ENCODE measurements at regions not wholly inside any gene's neighbourhood (a gene's known extent, or its start where the extent isn't known, plus 50 kb on each side); places are given as distances from the start of the nearest gene placed in this dataset.

DNA sequence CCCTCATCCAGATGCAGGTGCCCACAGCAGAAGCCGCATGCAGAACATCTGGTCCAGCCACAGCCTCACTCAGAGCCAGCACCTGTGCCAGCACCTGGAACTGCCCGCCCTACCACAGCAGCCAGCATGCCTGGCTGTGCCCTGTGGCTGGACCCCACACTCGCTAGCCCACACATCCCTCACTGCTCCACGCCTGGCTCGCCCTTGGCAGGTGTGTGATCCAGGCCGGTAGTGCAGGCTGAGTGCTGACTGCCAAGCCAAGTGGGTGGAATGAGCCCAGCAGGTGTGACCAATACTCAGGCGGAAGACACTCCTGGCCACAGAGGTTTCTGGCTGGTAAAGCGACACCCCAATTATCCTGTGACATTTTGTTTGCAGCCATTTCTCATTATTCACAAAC lies 162.4 kb upstream of the ROBO1 start:
- DNase-seq (ENCODE audit: low read depth in 2 of 3, low spot score in 2 of 3) = no peak

DNA sequence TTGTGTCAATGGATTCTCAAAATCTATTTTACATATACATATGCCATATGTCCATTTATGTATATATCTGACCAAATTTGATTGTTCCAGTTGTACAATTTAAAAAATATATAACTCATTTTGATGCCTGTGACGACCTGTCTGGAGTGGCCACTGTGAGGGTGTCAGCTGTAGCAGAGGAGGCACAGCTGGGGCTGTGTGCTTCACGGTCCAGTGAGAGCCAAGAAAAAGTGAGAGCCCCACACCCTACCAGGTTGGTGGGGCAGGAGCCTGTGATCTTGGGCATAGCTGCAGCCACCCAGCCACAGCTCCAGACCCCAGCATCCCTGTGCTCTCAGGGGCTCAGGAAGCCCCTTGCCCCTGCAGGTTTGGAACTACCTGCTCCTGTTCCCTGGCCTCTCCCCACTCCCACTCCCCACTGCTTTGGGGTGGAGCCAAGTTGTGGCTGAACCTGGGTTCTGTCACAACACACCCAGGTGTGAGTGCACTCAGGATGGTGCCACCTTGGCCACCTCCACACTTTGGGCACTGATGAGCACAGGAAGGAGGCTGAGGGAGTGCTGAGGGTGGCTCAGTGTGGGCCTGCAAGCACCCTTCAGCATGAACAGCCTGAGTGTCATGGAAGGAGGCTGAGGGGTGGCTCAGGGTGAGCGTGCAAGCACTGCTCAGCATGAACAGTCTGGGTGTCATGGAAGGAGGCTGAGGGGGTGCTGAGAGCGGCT lies 161.1 kb upstream of the ROBO1 start:
- DNase-seq (ENCODE audit: low read depth in 2 of 3, low spot score in 2 of 3) = no peak

DNA sequence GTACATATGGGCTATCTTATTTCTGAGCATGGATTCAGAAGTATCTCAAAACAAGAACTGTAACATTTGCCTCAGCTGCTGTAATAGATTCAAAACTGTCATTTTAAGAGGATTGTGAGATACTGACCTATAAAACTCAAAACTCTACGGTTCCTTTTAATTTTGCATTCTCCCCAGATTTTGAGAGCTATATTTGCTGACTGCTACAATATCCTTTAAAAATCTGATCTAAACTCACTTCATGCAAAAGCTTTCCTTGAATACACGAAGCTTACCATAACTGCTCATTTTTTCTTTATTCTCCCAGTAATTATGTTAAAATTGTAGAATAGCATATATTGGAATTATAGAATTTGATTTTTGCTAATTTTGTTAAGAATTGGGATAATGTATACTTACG lies 158.7 kb upstream of the ROBO1 start:
- DNase-seq (ENCODE audit: low read depth in 2 of 3, low spot score in 2 of 3) = no peak

DNA sequence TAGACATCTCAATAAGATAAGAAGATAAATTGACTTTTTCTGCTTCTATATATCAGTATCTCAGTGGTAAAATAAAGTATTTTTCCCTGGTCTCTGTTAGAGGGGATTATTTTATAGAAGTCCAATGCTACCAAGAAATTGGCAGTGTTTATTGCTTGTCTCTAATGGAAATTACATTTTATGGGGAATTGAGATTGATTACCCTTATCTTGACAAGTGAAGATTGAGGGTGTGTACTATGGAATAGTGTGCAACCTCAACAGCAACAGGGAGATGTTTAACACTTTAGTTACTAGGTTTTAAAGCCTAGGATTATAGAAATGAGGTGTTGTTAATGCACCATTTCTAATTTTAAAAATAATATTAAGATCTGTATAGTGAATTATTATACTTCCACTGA lies 154.8 kb upstream of the ROBO1 start:
- DNase-seq (ENCODE audit: low read depth in 2 of 3, low spot score in 2 of 3) = no peak

DNA sequence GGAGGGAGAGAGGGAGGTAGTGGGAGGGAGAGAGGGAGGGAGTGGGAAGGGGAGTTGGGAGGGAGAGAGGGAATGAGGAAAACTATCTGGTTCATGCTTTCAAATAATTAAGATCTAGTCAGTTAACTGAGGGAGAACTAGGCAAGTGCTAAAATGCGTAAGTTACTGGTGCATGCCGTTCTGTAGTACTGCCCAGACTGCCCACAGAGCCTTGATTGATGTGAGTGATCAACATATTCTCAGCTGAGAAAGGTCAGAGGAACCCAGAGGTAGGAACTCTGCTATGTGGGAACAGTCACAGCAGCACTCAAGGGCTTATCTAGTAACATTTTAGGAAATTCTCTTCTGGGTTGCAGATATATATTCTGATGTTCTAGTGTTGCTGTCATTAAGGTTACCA lies 149.8 kb upstream of the ROBO1 start:
- DNase-seq (ENCODE audit: low read depth in 2 of 3, low spot score in 2 of 3) = no peak

DNA sequence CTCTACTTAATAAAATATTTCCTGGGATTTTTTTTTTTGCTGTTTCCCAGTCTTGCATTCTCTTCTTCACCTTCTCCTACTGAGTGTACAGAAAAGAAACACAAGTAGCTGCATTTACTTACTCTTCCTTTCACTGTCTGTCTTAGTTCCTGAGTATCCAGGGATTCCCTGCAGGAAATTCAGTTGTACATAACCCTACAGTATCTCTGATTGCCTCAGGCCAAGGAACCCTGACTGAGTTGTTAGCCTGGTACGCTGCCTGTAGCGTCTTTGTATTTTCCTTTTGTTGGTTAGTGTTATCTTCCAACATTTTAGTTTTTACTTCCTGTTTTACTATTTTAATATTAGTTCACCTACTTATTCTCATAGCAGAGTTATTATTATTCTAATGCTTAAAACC lies 142.5 kb upstream of the ROBO1 start:
- DNase-seq (ENCODE audit: low read depth in 2 of 3, low spot score in 2 of 3) = no peak

DNA sequence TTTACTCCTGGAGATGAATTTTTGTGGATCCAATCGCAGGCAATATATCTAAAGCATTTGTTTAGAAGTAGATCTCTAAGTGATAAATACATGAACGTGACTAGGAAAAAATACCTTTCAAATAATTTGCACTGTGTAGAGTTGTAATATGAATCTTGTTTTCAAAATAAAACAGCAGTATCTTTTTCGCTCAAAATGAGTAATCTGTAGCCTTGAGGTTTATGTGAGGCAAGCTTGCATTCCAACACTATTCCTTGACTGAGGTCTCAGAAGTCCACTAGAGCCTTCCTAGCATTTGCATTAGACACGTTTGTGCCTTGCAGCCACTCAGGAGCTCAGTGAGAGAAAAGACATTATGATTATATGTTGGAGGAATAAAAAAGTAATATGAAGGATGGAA lies 138.3 kb upstream of the ROBO1 start:
- no peak for DNase-seq (ENCODE audit: low read depth in 2 of 3, low spot score in 2 of 3)

DNA sequence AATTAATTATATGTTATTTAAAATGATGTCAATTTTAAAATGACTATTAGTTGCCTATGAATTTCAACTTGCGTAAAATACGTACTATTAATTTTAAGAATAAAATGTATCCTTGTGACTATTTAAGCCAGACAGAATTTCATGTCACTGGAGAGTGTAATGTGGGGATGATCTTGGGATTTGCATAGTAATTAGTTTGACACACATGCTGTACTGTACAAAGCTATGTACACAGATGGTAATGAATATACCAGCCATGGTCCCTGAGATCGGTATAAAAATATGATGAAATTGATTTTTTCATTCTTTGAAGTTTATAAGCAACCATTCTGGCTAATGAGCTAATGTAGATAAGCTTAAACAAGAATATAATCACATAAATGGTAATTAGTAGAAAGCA lies 134.4 kb upstream of the ROBO1 start:
- no peak for DNase-seq (ENCODE audit: low read depth in 2 of 3, low spot score in 2 of 3)

DNA sequence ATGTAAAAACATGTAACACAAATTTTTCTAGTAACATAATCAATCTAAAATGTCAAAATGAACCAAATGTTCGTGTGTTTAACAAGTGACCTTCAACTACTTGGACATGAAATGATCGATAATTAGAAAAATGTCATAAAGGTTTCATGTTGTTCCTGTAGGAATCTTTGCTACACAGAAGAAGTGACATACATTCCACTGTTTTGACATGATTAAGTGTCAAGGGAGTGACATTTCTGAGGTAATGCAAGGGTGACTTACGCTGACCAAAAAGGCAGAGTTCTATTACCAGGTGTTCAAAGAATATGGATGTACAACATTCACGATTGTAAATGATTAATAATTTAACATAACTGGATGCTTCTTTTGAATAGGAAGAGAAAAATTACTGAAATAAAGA lies 131.1 kb upstream of the ROBO1 start:
- no peak for DNase-seq (ENCODE audit: low read depth in 2 of 3, low spot score in 2 of 3)

DNA sequence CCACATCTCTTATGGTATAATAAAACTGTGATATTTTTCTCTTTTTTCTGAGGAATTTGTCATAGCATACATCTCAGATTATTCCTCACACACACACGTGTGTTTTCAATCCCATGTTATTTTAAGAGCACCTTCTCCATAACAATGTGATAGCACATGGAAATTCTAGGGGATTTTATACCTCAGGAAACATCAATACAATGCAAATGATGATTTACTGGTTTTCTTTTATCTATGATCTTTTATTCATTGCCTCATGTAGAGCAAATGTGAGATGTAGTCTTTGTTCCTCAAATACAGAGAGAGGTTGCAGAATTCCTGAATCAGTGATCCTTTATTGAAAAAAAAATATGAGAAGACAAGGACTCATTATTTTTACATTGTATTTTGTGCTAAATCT lies 128.3 kb upstream of the ROBO1 start:
- no peak for DNase-seq (ENCODE audit: low read depth in 2 of 3, low spot score in 2 of 3)

DNA sequence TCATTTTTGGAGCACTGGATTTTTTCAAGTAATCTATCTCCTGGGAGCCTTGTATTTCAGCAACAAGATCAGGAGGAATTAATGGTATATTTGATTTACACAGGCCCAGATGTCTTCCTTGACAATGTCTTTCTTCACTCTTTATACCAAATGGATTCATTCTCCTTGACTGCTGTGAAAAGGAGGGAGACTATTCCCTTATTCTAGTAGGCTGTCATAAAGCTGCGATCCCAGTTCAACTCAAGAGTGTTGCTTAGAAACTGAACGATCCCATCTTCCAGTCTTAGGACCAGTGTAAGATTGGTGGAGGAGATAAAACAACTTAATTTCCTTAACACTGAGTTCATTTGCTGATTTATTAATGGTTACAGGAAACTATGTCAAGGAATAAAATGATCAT lies 119.4 kb upstream of the ROBO1 start:
- DNase-seq (ENCODE audit: low read depth in 2 of 3, low spot score in 2 of 3) = no peak

DNA sequence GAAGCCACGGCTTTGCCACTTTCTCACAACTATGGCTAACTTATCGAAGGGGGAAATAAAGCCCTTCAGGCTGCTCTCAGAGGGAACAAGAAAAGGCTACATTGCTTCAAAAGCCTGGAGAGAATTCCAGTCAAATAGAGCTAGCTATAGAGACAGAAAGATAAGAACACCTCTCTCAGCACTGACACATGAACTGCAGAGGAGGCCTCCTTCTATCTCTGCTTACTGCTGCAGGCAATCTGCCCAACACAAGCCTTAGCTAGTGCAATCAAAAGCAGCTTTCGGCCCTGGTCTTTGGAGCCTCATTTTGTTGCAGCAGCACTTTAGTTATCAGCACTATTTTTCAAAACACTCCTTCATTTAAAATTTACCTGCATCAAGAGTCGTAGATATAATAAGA lies 118.4 kb upstream of the ROBO1 start:
- DNase-seq (ENCODE audit: low read depth in 2 of 3, low spot score in 2 of 3) = no peak

DNA sequence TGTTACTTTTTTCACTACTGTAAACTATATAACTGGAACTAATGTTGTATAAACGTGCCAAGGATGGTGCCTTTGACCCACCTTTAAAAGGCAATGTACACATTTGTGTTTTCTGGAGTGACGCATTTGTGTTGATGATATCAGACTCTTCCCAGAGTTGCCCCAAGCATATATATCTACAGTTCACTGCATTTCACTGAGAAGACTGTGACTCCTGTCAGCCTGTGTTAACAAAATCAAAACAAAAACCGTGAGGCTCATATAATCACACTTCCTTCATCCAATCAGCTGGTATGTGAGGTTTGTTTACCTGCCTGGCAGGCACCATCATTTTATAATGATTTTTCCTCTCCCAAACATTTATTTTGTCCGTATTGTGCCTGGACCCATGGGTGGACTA lies 117.6 kb upstream of the ROBO1 start:
- no peak for DNase-seq (ENCODE audit: low read depth in 2 of 3, low spot score in 2 of 3)

DNA sequence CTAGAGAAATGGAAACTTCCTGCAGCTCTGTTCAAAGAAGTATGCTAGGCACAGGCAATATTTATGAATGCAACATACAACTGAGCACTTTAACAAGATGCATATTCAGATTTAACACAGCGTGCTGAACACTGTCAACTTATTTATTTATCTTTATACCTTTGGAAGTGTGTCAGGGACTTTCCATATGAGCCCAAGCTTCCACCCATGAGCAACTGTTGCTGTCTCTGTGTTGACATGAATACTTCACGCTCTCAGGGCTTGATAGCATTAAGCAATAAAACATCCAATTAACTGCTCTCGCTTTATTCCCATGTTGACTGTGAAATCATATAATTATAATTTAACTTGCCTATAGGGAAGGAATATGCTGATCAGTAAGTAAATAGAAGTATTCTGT lies 116.6 kb upstream of the ROBO1 start:
- DNase-seq (ENCODE audit: low read depth in 2 of 3, low spot score in 2 of 3) = no peak

DNA sequence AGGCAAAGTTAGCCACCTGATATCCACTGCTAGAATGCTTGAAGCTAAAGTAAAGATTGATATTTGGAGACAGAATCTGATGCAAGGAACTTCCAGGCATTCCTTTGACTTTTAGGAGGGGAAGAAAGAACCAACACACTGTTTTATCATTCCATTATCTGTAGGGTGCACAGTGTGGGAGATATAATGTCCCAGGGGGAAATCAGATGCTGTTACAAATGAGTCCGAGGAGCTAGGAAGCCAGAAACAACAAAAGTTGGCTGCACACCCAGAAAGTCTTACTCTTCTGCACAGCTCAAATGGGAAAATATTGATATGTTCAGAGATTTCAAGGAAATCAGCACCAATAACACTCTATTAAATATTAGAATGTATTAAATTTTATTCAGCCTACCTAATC lies 113.6 kb upstream of the ROBO1 start:
- DNase-seq (ENCODE audit: low read depth in 2 of 3, low spot score in 2 of 3) = no peak

DNA sequence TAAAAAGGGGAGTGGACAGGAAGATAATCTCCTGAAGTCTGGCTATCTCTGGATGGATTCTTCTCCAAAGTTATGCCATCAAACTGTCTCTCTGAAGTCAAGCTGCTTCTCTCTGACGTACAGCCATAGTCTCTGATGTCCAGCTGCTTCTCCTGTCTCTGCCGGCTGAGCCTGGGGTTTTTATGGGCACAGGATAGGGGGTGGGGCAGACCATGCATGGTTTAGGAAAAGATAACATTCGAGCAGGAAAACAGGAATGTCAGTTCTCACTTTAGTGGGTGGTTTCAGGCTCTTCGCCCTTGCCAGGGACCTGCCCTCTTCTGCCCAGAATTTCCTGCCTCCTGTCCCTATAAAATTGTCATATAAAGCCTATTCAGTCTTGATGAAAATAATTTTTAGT lies 110.9 kb upstream of the ROBO1 start:
- no peak for DNase-seq (ENCODE audit: low read depth in 2 of 3, low spot score in 2 of 3)

DNA sequence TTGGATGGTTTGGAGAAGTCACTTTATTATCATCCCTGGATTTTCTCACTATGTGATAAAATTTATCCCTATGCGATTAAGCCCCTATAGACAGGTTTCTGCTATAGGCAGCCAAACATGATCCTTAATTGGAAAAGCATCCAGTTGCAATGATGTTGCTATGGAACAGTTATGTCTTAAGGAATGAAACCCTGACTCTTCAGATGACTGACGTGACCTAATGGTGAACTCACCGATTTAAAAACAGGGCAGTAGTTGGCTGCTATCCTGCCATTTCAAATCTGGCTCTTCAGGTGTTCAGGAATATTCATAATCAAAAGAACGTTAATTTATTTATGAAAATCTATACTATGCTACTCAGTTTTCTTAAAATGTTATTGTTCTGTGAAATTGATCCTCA lies 106.8 kb upstream of the ROBO1 start:
- DNase-seq (ENCODE audit: low read depth in 2 of 3, low spot score in 2 of 3) = no peak

DNA sequence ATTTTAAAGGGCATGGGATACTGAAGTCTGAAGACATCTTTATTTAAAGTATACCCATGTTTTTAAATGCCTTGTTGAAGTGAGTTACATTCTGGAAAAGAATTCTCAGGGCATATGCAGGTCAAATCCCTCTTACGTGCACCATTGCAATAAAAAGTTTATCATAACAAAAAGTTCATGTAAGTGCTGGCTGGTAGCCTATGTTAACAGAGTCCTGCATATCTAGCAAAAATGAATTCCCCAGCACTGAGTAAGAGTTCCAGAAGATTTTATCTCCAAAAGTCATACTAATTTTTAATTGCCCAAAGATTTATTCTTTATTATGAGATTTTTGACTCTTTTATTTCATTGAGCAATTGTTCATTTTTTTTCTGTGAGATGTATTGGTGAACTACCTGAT lies 104.7 kb upstream of the ROBO1 start:
- DNase-seq (ENCODE audit: low read depth in 2 of 3, low spot score in 2 of 3) = no peak

DNA sequence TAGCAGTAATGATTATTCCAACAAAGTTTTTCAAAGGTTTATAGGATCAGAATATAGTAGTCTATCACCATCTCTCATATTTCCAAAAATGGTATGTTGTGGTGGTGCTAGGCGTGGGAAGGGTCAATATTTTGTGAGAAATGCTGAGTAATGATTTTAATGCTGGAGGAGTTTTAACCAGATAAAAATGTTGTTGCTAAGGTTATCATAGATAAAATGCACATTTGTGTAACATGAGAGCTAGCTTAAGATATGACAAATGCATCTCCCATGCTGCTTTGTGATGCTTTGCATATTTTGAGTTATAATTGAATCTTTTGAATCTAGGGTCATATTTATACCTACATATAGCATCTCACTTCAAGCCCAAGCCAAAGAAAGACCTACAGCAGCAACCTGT lies 103.9 kb upstream of the ROBO1 start:
- DNase-seq (ENCODE audit: low read depth in 2 of 3, low spot score in 2 of 3) = no peak

DNA sequence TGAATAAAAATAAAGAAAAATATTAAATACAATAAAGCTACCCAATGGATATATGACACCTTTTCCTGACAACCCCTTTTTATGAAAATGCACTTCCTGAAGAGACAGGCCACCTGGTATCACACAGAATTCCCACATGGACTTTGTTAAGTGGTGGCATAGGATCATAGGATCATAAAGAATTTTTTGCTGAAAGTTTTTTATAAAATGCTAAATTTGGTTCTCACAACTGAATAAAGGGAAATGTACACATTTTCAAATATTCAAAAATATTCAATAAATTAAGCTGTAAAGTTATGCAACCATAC lies 102.5 kb upstream of the ROBO1 start:
- no peak for DNase-seq (ENCODE audit: low read depth in 2 of 3, low spot score in 2 of 3)

DNA sequence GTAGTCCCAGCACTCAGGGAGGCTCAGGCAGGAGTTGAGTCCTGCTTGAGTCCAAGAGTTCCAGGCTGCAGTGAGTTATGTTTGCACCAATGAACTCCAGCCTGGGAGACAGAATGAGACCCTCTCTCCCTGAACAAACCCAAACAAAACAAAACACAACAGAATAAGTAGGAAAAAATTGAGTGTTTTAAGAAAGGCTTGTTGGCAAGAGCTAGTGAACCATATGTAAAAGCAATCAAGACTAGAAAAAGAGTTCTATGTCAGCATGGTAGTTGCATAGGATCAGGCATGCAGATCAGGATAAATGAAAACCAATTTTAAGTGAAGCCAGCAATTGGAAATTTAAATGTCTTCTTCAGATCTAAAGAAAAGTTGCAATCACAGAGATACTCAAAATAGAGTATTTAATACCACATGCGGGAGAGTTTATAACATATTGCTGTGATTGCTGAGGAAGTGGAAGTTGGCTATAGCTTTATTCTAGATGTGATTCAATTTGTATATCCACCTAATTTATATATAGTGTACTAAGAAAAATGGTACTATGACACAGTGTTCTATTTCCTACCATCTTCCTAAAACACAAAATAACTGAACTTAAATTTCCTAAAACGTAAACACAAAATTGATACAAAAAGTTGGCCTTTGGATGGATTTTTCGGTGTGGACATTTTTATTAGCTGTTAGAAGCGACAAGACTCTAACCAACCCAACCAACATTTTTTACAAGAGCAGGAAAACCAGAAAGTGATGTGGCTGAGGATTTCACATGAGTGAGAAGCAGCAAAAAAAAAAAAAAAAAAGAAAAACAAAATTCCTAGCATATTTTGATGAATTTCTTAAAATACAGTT lies 101.9 kb upstream of the ROBO1 start:
- no peak for DNase-seq (ENCODE audit: low read depth in 2 of 3, low spot score in 2 of 3)

DNA sequence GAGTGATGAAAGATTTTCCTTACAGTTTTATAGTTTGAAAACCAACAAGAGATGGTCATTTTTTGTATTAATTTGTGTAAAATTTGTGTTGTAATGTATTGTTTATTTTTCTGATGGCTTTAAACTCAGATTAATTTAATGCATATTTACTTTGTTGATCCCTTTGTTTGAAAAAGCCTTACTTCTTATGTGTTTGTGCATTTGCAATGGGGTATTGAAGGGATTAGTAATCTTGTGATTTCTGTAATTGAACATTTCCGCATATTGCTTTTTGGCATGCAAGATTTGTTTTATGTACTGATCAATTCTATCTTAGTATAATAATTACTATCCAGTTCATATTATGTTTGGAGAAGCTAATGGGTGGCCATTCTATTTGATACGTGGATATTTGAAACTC lies 98.4 kb upstream of the ROBO1 start:
- no peak for DNase-seq (ENCODE audit: low read depth in 2 of 3, low spot score in 2 of 3)

DNA sequence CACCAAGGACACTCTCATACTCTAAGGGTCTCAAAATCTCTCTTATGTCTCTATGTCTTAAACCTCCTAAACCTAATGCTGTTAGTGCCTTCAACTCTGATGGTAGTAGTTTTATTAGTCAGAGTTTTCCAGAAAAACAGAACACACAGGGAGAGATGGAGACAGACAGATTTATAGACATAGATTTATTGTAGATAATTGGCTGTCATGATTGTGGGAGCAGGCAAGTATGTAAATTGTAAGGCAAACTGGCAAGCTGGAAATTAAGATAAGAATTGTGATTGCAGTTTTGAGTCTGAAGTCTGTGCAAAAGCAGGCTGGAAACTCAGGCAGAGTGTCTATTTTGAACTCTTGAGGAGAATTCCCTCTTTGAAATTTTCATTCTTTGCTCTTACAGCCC lies 96.3 kb upstream of the ROBO1 start:
- no peak for DNase-seq (ENCODE audit: low read depth in 2 of 3, low spot score in 2 of 3)

Data from hematopoietic multipotent progenitor cell (in vitro differentiated cells).